Mucosa of gallbladder (tissue), 1 donor: ENCODE measurements at regions not wholly inside any gene's neighbourhood (a gene's known extent, or its start where the extent isn't known, plus 50 kb on each side); places are given as distances from the start of the nearest gene placed in this dataset.

Source experiments
- DNase-seq: peaks from one replicate; pipeline ENCODE4 v3.0.0-alpha.2; 2020; ENCODE audit warnings: low spot score
- donor health status: DM: no; HTN: no; CAD: no.

- DNase-seq = no peak
These were observed 186.5 kb downstream of the KCNA5 start for GRCh38 chr12:5230156-5230555.

- DNase-seq = no peak
These were observed 187.2 kb downstream of the KCNA5 start for GRCh38 chr12:5230861-5231260.

- no peak for DNase-seq
These were observed 188.6 kb downstream of the KCNA5 start for GRCh38 chr12:5232291-5232690.

GRCh38 chr12:5232826-5233500 lies 189.3 kb downstream of the KCNA5 start:
- DNase-seq = no peak

GRCh38 chr12:5236022-5236640 lies 192.5 kb downstream of the KCNA5 start:
- DNase-seq = no peak

GRCh38 chr12:5242440-5242839 lies 189.5 kb upstream of the NTF3 start:
- DNase-seq = no peak

- no peak for DNase-seq
These were observed 188.9 kb upstream of the NTF3 start for GRCh38 chr12:5243014-5243413.

GRCh38 chr12:5244513-5244972 lies 187.4 kb upstream of the NTF3 start:
- DNase-seq = no peak

- no peak for DNase-seq
These were observed 185.7 kb upstream of the NTF3 start for GRCh38 chr12:5246196-5246595.

GRCh38 chr12:5247144-5247543 lies 184.8 kb upstream of the NTF3 start:
- DNase-seq = no peak

GRCh38 chr12:5248230-5248629 lies 183.7 kb upstream of the NTF3 start:
- no peak for DNase-seq

- no peak for DNase-seq
These were observed 182.8 kb upstream of the NTF3 start for GRCh38 chr12:5248999-5249526.

- no peak for DNase-seq
These were observed 180.8 kb upstream of the NTF3 start for GRCh38 chr12:5251092-5251491.

GRCh38 chr12:5251786-5252185 lies 180.1 kb upstream of the NTF3 start:
- no peak for DNase-seq

GRCh38 chr12:5254703-5255102 lies 177.2 kb upstream of the NTF3 start:
- no peak for DNase-seq

GRCh38 chr12:5257763-5258495 lies 174.0 kb upstream of the NTF3 start:
- DNase-seq = no peak

GRCh38 chr12:5258498-5258897 lies 173.4 kb upstream of the NTF3 start:
- no peak for DNase-seq

- no peak for DNase-seq
These were observed 173.0 kb upstream of the NTF3 start for GRCh38 chr12:5258926-5259325.

GRCh38 chr12:5259523-5259922 lies 172.4 kb upstream of the NTF3 start:
- DNase-seq = no peak

- DNase-seq = no peak
These were observed 171.8 kb upstream of the NTF3 start for GRCh38 chr12:5260086-5260485.

- DNase-seq = no peak
These were observed 171.3 kb upstream of the NTF3 start for GRCh38 chr12:5260591-5261086.

GRCh38 chr12:5262450-5262849 lies 169.5 kb upstream of the NTF3 start:
- DNase-seq = no peak

GRCh38 chr12:5262885-5263284 lies 169.0 kb upstream of the NTF3 start:
- DNase-seq = no peak
